Heart right ventricle (tissue), 16 donors: ENCODE measurements at regions not wholly inside any gene's neighbourhood (a gene's known extent, or its start where the extent isn't known, plus 50 kb on each side); places are given as distances from the start of the nearest gene placed in this dataset.

Experiments
- ATAC-seq, 8 donors: fragments of 200-7000 bp; cut with Tn5 transposase; one replicate each; pipeline ENCODE4 v1.9.1; 2020; ENCODE audit warnings: mild to moderate bottlenecking in 8 of 8, moderate library complexity in 8 of 8, moderate number of reproducible peaks in 1 of 8
- DNase-seq, 2 donors: peaks; one replicate each; pipeline ENCODE4 v3.0.0-alpha.2; 2020
- H3K27ac ChIP-seq, 10 donors: fragments of 200-600 bp; sonication (generic) in 2 of 10; one replicate each; pipeline versions ENCODE4 v1.5.0 to v1.8.0; 2020 to 2022; ENCODE audit warnings: mild to moderate bottlenecking in 3 of 10
- H3K27me3 ChIP-seq, 7 donors: fragments of 200-600 bp; one replicate each; pipeline ENCODE4 v1.8.0; 2021 to 2022; ENCODE audit warnings: mild to moderate bottlenecking in 2 of 7
- H3K36me3 ChIP-seq, 9 donors: fragments of 200-600 bp; sonication (generic) in 1 of 9; one replicate each; pipeline versions ENCODE4 v1.5.0 to v1.8.0; 2020 to 2022; ENCODE audit warnings: mild to moderate bottlenecking in 2 of 9
- H3K4me1 ChIP-seq, 9 donors: fragments of 200-600 bp; sonication (generic) in 1 of 9; one replicate each; pipeline versions ENCODE4 v1.5.0 to v1.8.0; 2020 to 2022; ENCODE audit warnings: mild to moderate bottlenecking in 4 of 9
- H3K4me3 ChIP-seq, 10 donors: fragments of 200-600 bp; sonication (generic) in 2 of 10; one replicate each; pipeline versions ENCODE4 v1.5.0 to v1.8.0; 2020 to 2022; ENCODE audit warnings: mild to moderate bottlenecking in 7 of 10, moderate library complexity in 2 of 10
- H3K9me3 ChIP-seq, 11 donors: fragments of 200-600 bp in 10 of 11; sonication (generic) in 2 of 11; one replicate each; pipeline versions ENCODE4 v1.5.0 to v1.8.0; 2013 to 2022; ENCODE audit warnings: mild to moderate bottlenecking in 2 of 11, control low read depth in 1 of 11, moderate library complexity in 1 of 11
- WGBS, 2 donors: extraction: QIAGEN DNeasy Blood & Tissue Kit; methylation state at CpG; one replicate each; pipeline ENCODE4 v1.1.7; 2013; ENCODE audit warnings: inconsistent platforms in 1 of 2; 5-methylcytosine and 5-hydroxymethylcytosine counted together
- intact Hi-C, 10 donors: fragments of 100-400 bp; cut with DNase I; formaldehyde crosslinking; loops; one replicate each; pipeline versions ENCODE4 v1.11.1 to v1.14.2; 2022
- TF ChIP-seq, protein P1 (sequence below), 9 donors: fragments of 200-600 bp; sonication (generic) in 2 of 9; IDR thresholded peaks; one replicate each; pipeline versions ENCODE4 v1.5.0 to v1.8.0; 2021 to 2022; ENCODE audit warnings: antibody characterized with exemption in 9 of 9, mild to moderate bottlenecking in 5 of 9, moderate library complexity in 1 of 9
- donor health status: Arrhythmogenic right ventricular cardiomyopathy.
- donor health status: ischemic (EF 13 %, LVEDD 7.1; RV severe dilation, severe dysfunction).
- donor health status: healthy with polysubstance abuse.
- donor health status: DM: no; HTN: yes; CAD: no.
- donor health status: DM: no; HTN: no; CAD: no.
- donor health status: ischemic (EF 25% LVEDD 6.9; RV normal size, moderate dysfunction).
- donor health status: ischemic (EF 25% LVEDD 5.7; RV mildly dilated, moderate dysfunction).
- donor health status: healthy.
- donor health status: DM: yes; HTN: yes; CAD: no.
- donor health status: Ischemic cardiomyopathy.
- donor health status: ischemic (EF 35%, LVEDD 5.7; RV mildly dilated, moderate dysfunction).
- donor health status: nonischemic (EF 11% LVEDD 7.7; RV severe dilation, severe dysfunction).
- donor health status: DM: yes; HTN: yes; CAD: no.
- donor health status: PGD.
- donor health status: ischemic (EF 29% LVEDD 5.4; RV normal size, mild dysfunction).
- donor health status: nonischemic (EF 23%, LVEDD 6.1; RV moderate dilation, normal function).

DNA sequence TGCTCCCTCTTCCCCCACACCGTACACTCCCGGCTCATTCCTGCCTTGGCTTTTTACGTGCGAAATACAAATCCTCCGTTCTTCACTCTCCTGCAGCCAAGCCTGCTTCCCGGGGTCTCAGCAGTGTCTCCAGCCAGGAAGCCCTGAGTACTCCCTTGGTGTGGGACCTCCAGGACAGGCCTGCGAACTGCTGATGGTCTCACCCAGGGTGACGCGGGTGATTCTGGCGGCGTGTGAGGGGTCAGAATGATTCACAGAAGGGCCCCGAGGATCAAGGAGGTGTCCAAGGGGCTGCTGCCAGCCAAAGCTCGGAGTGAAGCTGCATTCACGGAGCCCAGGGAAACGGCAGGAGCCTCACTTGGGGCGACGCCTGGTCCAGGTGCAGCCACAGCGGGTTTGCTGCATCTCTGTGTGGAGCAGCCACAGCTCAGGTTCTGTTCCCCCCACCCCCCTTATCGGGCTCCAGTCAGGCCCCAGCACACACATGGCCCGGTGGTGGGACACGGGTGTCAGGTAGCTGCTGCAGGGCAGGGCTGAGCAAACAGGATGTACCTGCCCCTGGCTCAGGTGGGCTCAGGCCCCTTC, 337.7 kb upstream of the MYT1L start:
- H3K9me3 ChIP-seq, result no peaks in the 10 kb centered on the region
- TF ChIP-seq, protein P1, sequence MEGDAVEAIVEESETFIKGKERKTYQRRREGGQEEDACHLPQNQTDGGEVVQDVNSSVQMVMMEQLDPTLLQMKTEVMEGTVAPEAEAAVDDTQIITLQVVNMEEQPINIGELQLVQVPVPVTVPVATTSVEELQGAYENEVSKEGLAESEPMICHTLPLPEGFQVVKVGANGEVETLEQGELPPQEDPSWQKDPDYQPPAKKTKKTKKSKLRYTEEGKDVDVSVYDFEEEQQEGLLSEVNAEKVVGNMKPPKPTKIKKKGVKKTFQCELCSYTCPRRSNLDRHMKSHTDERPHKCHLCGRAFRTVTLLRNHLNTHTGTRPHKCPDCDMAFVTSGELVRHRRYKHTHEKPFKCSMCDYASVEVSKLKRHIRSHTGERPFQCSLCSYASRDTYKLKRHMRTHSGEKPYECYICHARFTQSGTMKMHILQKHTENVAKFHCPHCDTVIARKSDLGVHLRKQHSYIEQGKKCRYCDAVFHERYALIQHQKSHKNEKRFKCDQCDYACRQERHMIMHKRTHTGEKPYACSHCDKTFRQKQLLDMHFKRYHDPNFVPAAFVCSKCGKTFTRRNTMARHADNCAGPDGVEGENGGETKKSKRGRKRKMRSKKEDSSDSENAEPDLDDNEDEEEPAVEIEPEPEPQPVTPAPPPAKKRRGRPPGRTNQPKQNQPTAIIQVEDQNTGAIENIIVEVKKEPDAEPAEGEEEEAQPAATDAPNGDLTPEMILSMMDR (IDR thresholded peaks at IDR 0.05), result no peak
- H3K27ac ChIP-seq, result no peak overlapping the region
- intact Hi-C loops, result no loop called here
- ATAC-seq (no peak), DNase-seq (no peak)
- H3K27me3 ChIP-seq, result peaks cover 0 to 24% (median 0%) of the 10 kb centered on the region in 7 donors
- H3K4me1 ChIP-seq, result no peaks in the 10 kb centered on the region
- 83 to 88% methylated on average over 21 of the region's 21 CpGs for WGBS, 2 donors
- H3K4me3 ChIP-seq, result no peak overlapping the region
- H3K36me3 ChIP-seq, result no peaks in the 10 kb centered on the region

DNA sequence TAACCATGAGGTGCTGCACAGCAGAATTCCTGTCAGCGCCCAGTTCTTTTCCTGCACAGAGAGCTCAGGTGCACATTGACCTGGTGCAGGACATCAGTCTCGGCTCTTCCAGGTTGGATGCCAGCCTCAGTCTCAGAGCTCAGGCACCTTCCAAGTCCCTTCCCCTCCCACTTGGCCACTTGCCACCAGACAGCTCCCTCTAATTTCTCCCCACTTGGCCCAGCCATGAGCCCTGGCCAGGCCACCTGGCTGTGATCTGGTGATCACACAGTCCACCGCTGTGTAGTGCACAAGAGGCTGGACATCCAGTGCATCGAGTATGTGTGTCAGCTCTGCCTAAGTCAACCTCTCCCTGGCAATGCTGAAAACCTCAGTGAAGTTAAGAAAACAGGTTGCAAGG, 336.6 kb upstream of the MYT1L start:
- H3K27ac ChIP-seq, result no peak overlapping the region
- intact Hi-C loops, result no loop called here
- WGBS, 2 donors, result 55 to 61% methylated on average over 4 of the region's 4 CpGs
- H3K4me3 ChIP-seq, result no peak overlapping the region
- H3K4me1 ChIP-seq, result no peaks in the 10 kb centered on the region
- no peaks in the 10 kb centered on the region for H3K36me3 ChIP-seq
- TF ChIP-seq, protein P1 (IDR thresholded peaks at IDR 0.05), result no peak
- peaks cover 0 to 24% (median 0%) of the 10 kb centered on the region in 7 donors for H3K27me3 ChIP-seq
- H3K9me3 ChIP-seq, result no peaks in the 10 kb centered on the region
- ATAC-seq (no peak), DNase-seq (no peak)

DNA sequence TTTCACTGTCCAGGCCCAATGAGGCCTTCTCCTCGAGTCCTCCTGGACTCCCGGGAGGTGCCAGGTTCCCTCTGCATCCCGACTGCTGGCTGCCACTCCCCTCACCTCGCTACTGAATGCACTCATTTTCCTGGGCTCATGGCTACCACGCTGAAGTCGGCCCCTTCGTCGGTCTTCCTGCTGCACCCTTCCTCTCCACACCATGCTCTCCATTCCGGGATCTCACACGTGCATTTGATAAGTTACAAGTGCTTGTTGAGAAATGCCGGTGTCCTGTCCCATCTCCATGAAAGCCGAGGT, 334.7 kb upstream of the MYT1L start:
- intact Hi-C loops, result no loop called here
- DNase-seq (no peak), ATAC-seq (no peak)

DNA sequence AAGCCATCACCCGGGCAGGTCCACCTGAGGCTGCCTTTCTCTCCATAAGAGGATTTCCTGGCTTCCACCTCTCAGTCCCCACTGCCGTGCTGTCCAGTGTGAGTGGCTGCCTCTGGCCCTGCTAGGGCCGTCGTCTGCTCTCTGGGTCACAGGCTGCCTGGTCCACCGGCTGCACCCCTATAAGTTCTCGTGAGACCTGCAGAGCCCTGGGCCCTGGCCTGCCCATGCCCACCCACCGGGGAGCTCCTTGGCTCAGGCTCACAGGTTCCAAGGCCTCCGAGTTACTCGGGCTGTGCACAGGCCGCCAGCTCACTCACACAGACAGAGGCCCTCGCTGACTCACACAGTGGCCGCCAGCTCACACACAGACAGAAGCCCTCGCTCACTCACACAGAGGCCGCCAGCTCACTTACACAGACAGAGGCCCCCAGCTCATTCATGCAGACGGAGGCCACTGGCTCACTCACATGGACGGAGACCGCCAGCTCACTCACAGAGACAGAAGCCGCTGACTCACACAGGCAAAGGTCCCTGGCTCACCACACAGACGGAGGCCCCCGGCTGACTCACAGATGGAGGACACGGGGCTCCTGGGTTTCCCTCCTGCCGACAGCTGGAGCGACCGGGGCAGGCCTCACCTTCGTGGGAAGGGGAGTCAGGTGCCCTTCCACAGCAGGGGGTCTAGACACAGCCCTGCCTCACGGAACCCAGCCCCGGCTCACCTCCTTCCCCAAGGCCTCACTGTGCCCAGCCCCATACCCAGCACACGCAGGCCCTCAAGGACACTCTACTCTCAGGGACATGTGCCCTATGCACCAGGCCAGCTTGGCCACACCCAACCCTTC, 334.1 kb upstream of the MYT1L start:
- Histone ChIP-seq H3K27me3 (peaks cover 0 to 20% (median 0%) of the 10 kb centered on the region in 7 donors), H3K36me3 (no peaks in the 10 kb centered on the region), H3K27ac (no peak overlapping the region), H3K4me3 (no peak overlapping the region), H3K4me1 (peaks cover 0 to 3% (median 0%) of the 10 kb centered on the region in 9 donors), H3K9me3 (no peaks in the 10 kb centered on the region)
- no peak for DNase-seq
- 80 to 85% methylated on average over 28 of the region's 28 CpGs for WGBS, 2 donors
- intact Hi-C loops, result no loop called here
- TF ChIP-seq, protein P1 (IDR thresholded peaks at IDR 0.05), result no peak
- ATAC-seq, result no peak

More for the DNA sequence above, 334.7 kb upstream of the MYT1L start:
- Histone ChIP-seq H3K27me3 (peaks cover 0 to 22% (median 0%) of the 10 kb centered on the region in 7 donors), H3K4me3 (no peak overlapping the region), H3K36me3 (no peaks in the 10 kb centered on the region), H3K27ac (no peak overlapping the region), H3K4me1 (peaks cover 0 to 3% (median 0%) of the 10 kb centered on the region in 9 donors), H3K9me3 (no peaks in the 10 kb centered on the region)
- 80 to 83% methylated on average over 12 of the region's 12 CpGs for WGBS, 2 donors
- TF ChIP-seq, protein P1 (IDR thresholded peaks at IDR 0.05), result no peak
